Head of caudate nucleus (tissue), 42 donors: ENCODE measurements at regions not wholly inside any gene's neighbourhood (a gene's known extent, or its start where the extent isn't known, plus 50 kb on each side); places are given as distances from the start of the nearest gene placed in this dataset.

Experiments used
- DNase-seq, 42 donors: peaks; one replicate each; pipeline versions ENCODE4 v3.0.0 to v3.0.0-alpha.2; 2020 to 2021; ENCODE audit warnings: mixed read lengths in 7 of 42
- intact Hi-C: fragments of 100-400 bp; cut with DNase I; formaldehyde crosslinking; loops from one replicate; pipeline ENCODE4 v1.15.0; 2022

GRCh38 chr6:170172825-170173256, 118.0 kb downstream of the DLL1 start:
- peak in 17 of 42 donors; percentile 1 to 28 (median 12) for DNase-seq

GRCh38 chr6:170172392-170172791, 118.5 kb downstream of the DLL1 start:
- intact Hi-C loops, result loop anchor here (10.0 kb wide), 1 partner anchor 122 kb away; the partner anchor contains the start of gene DLL1
- peak in 5 of 42 donors; percentile 0 to 23 (median 10) for DNase-seq

More at GRCh38 chr6:170172825-170173256, 118.0 kb downstream of the DLL1 start:
- intact Hi-C loops, result loop anchor here (10.0 kb wide), 1 partner anchor 122 kb away; the partner anchor contains the start of gene DLL1

- intact Hi-C loops, result no loop called here
These were observed 123.2 kb downstream of the DLL1 start for GRCh38 chr6:170167657-170168159.

GRCh38 chr6:170166511-170167122, 124.3 kb downstream of the DLL1 start:
- intact Hi-C loops, result no loop called here
- DNase-seq, result peak in 15 of 42 donors; percentile 2 to 40 (median 17)

More at GRCh38 chr6:170167657-170168159, 123.2 kb downstream of the DLL1 start:
- DNase-seq, result peak in 12 of 42 donors; percentile 0 to 28 (median 13)

GRCh38 chr6:170165471-170166117, 125.3 kb downstream of the DLL1 start:
- DNase-seq, result peak in 9 of 42 donors; percentile 7 to 41 (median 19)
- intact Hi-C loops, result no loop called here

GRCh38 chr6:170165085-170165470, 125.8 kb downstream of the DLL1 start:
- DNase-seq, result peak in 9 of 42 donors; percentile 7 to 32 (median 16)
- intact Hi-C loops, result no loop called here

GRCh38 chr6:170164271-170164900, 126.5 kb downstream of the DLL1 start:
- peak in 6 of 42 donors; percentile 2 to 26 (median 16) for DNase-seq
- intact Hi-C loops, result no loop called here

- intact Hi-C loops, result no loop called here
- DNase-seq, result peak in 12 of 42 donors; percentile 8 to 51 (median 28)
These were observed 127.3 kb downstream of the DLL1 start for GRCh38 chr6:170163405-170164170.

- peak in 4 of 42 donors; percentile 8 to 35 (median 18) for DNase-seq
- intact Hi-C loops, result no loop called here
These were observed 128.0 kb downstream of the DLL1 start for GRCh38 chr6:170162775-170163404.

GRCh38 chr6:170162011-170162774, 128.7 kb downstream of the DLL1 start:
- intact Hi-C loops, result no loop called here
- DNase-seq, result peak in 5 of 42 donors; percentile 2 to 40 (median 24)

GRCh38 chr6:170160628-170161611, 130.0 kb downstream of the DLL1 start:
- intact Hi-C loops, result no loop called here
- DNase-seq, result peak in 5 of 42 donors; percentile 2 to 38 (median 13)

- intact Hi-C loops, result no loop called here
- peak in 5 of 42 donors; percentile 1 to 37 (median 7) for DNase-seq
These were observed 130.7 kb downstream of the DLL1 start for GRCh38 chr6:170160031-170160627.

GRCh38 chr6:170159022-170159965, 131.6 kb downstream of the DLL1 start:
- DNase-seq, result peak in 8 of 42 donors; percentile 3 to 35 (median 12)
- intact Hi-C loops, result no loop called here

- peak in 6 of 42 donors; percentile 1 to 33 (median 13) for DNase-seq
- intact Hi-C loops, result no loop called here
These were observed 132.4 kb downstream of the DLL1 start for GRCh38 chr6:170158296-170159021.
